NB4 (cell line): ENCODE measurements at regions not wholly inside any gene's neighbourhood (a gene's known extent, or its start where the extent isn't known, plus 50 kb on each side); places are given as distances from the start of the nearest gene placed in this dataset.

Source experiments
- DNase-seq: peaks from one replicate; pipeline ENCODE4 v3.0.0; 2010; ENCODE audit warnings: low read depth
- H3K4me3 ChIP-seq: one replicate; pipeline ENCODE4 v1.5.1; 2011; ENCODE audit warnings: mild to moderate bottlenecking, low read depth, low read length, moderate library complexity
- CTCF ChIP-seq: IDR thresholded peaks from one replicate; pipeline ENCODE4 v1.5.1; 2012; ENCODE audit warnings: low read depth, low read length
- MAX ChIP-seq: IDR thresholded peaks from 2 replicates; pipeline ENCODE4 v1.6.1; 2011; ENCODE audit warnings: low read depth, low read length
- MYC ChIP-seq: IDR thresholded peaks from 2 replicates; pipeline ENCODE4 v1.6.1; 2011; ENCODE audit warnings: low read depth, low read length
- POLR2A ChIP-seq: IDR thresholded peaks from 2 replicates; pipeline ENCODE4 v1.6.1; 2011; ENCODE audit warnings: mild to moderate bottlenecking; ENCODE audit not compliant: insufficient read length; ENCODE audit errors: extremely low read depth

- TF ChIP-seq MYC (no peak), CTCF (no peak), POLR2A (no peak), MAX (no peak)
- H3K4me3 ChIP-seq, result no peak overlapping the region
- no peak for DNase-seq
Observed at GRCh38 chr13:91240341-91240740, 107.1 kb upstream of the MIR17HG start.

GRCh38 chr13:91241221-91241933 lies 106.1 kb upstream of the MIR17HG start:
- H3K4me3 ChIP-seq, result no peak overlapping the region

GRCh38 chr13:91242652-91243051 lies 104.8 kb upstream of the MIR17HG start:
- DNase-seq, result no peak
- H3K4me3 ChIP-seq, result no peak overlapping the region
- TF ChIP-seq POLR2A (no peak), MYC (no peak), MAX (no peak), CTCF (no peak)

More at GRCh38 chr13:91241221-91241933, 106.1 kb upstream of the MIR17HG start:
- TF ChIP-seq MYC (no peak), POLR2A (no peak), CTCF (no peak), MAX (no peak)
- no peak for DNase-seq

GRCh38 chr13:91245288-91245687 lies 102.2 kb upstream of the MIR17HG start:
- DNase-seq, result no peak
- no peak for TF ChIP-seq POLR2A
- no peak for TF ChIP-seq MAX
- TF ChIP-seq CTCF, result no peak
- no peak for TF ChIP-seq MYC

GRCh38 chr13:91247768-91248167 lies 99.7 kb upstream of the MIR17HG start:
- TF ChIP-seq MYC, result no peak
- no peak for TF ChIP-seq MAX
- TF ChIP-seq POLR2A, result no peak
- TF ChIP-seq CTCF, result no peak
- DNase-seq, result peak; percentile 18
- H3K4me3 ChIP-seq, result no peak overlapping the region

More at GRCh38 chr13:91245288-91245687, 102.2 kb upstream of the MIR17HG start:
- no peak overlapping the region for H3K4me3 ChIP-seq
